HG02798 (cell line): ENCODE measurements at regions not wholly inside any gene's neighbourhood (a gene's known extent, or its start where the extent isn't known, plus 50 kb on each side); places are given as distances from the start of the nearest gene placed in this dataset.

Experiments
- ATAC-seq: cut with Tn5 transposase; IDR thresholded peaks from one replicate; pipeline ENCODE4 v1.9.1; 2021; ENCODE audit warnings: mild to moderate bottlenecking; ENCODE audit not compliant: unreplicated experiment, poor library complexity

DNA sequence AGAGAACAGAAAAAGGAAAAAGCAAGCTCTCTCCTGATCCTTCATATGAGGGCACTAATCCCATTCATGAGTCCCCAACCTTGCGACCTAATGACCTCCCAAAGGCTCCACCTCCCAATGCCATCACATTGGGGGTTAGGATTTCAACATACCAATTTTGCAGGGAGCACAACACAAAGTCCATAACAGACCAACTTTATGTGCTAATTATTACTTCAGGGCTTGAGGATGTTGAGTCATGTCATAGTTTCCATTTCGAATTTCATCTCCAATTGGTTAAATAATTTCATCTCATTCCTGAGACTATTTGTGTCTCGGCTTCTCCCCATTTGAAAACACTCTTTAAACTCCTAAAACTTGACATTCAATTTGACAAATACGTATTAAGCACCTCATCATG lies 69.9 kb upstream of the KLF7 start:
- no peak for ATAC-seq

DNA sequence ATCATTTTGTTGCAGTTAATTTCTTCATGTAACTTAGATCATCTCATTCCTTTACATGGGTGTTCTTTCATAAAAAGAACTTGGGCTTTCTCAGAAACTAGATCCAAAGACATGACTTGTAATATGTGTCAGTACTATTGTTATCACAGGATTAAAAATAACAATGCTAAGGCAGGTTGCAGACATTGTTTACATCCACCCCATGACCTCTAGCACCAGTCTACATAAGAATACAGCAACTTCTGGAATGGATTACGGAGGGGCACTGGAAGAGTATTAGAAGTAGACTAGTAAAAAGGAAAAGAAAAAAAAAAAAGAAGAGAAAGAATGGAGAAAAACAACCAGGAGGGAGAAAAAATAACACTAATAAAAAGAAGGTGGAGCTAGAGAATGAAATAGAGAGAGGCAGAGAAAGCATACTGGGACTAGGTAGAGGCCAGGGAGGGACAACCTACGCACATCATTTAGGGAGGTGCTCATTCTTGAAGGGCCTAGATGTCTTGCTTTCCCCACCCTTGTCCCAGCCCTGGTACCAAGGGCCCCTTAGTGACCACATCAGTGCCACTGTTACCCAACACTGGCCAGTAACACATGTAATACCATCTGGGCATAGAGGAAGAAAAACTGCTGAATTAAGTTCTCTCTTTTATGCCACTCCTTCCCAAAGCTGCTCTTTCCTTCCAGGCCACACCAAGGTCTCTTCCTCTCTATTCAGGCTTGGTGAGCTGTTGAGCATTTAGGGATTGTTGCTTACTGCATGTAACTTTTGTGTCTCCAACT lies 70.6 kb upstream of the KLF7 start:
- no peak for ATAC-seq

DNA sequence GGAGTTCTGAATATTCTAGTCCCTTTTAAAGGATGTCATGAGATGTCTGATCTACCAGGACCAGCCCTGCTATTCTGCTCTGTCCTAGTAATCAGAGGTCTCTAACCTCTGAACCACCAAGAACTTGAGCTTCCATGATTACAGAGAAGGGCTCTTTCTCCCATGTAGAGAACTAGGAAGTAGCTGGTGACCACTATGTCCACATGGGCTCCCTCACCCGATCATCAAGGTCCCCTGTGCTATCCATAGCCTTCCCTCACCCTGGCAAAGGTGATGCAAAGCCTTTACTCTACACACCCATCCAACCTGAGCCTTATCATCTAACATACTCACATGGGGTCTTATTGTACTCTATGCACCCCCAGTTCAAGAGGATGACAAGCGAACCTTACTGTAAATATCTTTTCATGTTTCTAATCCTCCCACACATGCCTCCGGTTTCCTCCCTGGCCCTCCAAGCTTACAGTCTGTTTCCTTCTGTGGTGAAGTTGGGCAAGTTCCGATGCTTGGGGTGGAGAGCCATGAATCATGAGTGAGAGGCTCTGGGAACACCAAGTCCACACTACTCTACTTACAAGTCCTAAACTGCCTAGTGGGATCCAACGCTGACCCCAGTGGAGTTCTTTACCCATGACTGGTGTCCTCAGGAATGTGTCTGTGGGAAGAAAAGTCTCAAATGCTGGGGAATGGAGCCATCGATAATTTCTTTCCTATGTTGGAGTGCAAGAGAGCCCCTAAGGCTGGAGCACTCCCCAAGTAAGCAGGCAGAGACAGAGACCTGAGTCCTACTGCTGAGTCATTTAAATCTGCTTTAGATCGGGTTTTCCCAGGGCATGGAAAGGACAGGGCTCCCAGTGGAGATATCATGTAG lies 73.3 kb upstream of the KLF7 start:
- no peak for ATAC-seq

DNA sequence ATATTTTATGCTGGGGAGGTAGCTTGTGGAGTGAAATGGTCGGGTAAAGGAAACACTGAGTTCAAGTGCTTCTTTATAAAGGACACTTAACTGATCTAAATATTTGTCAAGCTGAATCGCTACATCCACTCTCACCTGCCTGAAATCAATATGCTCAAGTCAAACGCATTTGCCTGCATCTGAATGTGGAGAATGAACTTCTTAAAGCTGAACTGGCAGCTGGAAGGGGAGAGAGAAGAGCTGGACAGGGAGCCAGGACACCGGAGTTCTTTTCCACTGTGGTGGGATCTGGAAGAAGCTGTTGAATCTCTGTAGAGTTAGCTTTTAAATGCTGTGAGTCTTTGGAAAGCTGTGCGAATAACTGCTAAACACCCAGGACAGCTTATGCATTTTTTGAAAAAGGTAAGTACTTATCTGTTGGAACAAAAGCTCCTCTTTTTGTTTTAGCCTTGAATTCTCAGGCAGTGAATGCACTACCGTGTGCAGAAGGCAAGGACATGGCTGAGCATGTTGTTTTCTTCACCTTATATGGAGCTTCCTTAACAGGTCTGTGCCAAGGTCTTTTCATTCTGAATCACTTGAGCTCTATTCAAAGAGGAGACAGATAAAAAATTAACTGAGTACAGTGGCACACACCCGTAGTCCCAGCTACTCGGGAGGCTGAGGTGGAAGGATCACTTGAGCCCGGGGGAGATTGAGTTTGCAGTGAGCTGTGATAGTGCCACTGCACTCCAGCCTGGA lies 74.2 kb upstream of the KLF7 start:
- no peak for ATAC-seq

DNA sequence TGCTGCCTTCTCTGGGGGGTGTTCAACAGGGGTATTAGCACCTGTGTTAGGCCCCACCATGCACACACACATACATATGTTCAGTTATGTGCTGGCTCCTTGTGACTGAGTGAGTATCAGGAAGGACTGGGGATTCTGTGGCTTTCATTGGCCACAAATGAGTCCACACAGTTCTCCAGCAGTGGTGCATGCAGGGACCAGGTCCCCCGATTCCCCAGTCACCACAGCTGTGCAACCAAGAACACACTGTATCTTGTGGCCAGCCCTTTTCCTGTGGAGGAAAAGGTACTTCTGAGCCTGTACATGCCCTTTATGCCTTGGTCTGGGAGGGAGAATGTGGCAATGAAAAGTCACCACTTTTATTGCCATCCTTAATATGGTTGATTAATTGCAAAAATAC lies 74.9 kb upstream of the KLF7 start:
- ATAC-seq, result no peak

DNA sequence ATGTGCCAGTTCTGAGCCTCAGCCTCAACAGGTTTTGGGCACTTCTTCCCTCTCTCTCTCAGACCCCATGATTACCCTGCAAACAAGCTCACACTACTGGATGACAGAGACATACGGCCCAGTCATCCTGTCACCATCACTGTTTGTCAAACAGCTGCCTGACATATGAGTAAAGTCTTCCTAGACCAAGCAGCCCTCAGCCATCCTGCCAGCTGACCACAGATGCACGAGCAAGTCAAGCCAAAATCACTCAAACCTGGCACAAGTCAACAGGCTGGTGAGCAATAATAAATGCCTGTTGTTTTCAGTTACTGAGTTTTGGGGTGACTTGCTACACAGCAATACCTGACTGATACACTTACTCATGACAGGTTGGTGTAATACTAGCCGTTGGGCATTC lies 75.5 kb upstream of the KLF7 start:
- no peak for ATAC-seq

DNA sequence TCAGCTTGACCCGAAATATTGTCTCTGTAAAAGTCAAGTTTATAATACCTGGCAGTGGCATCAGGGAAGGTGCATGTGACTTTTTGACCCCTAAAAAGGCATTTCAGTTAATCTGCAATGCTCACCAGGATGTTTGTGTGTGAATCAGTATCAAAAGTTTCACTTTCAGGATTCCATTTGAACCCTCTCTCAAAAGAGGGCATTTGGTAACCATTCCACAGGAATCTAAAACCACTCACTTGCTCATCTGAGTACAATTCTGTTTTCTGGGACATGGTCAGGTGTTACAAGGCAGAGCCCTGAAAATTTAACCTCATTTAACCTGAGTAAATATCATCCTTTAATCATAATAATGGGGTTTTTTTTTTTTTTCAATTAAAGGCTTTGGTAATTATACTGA lies 77.9 kb upstream of the KLF7 start:
- no peak for ATAC-seq

DNA sequence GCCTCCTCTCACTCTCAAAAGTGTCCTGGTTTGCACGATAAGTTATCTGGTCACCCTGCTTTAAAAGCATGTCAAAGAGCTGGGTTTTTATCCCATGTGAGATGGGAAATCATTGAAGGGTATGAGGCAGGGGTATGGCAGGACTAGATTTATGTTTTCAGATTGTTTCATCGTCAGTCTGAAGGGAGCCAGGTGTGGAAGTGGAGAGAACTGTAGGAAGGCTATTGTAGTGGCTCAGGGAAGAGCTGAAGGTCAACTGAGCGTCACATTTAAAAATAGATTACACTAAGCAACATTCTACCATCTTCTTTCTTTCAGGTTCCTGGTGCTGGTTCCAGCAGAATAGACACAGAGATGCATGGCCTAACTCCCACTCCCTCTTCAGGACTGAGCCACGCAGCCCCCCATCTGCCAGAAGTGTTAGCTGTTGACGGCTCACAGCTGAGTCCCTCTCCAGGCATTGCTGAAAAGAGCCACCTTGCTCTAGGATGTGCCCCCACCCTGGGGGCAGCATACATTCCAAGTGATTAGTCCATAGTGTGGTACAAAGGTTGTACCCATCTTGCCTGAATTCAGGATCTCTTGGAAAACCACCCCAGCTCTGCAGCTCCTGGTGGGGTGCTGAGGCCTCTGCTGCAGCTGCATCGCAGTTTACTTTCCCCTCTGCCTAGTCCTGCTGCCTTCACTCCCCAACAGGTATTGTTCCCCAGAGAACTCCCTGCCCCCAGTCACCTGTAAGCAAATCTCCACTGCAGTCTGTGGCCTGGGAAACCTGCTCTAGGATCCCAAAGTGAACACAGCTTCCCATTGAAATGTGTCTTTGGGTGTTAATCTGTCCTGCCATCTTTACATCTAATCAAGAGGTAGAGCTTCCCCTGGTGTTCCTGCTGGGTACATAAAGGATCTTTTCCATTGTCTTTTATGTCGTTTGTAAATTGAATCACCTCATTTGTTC lies 79.5 kb upstream of the KLF7 start:
- ATAC-seq, result no peak

DNA sequence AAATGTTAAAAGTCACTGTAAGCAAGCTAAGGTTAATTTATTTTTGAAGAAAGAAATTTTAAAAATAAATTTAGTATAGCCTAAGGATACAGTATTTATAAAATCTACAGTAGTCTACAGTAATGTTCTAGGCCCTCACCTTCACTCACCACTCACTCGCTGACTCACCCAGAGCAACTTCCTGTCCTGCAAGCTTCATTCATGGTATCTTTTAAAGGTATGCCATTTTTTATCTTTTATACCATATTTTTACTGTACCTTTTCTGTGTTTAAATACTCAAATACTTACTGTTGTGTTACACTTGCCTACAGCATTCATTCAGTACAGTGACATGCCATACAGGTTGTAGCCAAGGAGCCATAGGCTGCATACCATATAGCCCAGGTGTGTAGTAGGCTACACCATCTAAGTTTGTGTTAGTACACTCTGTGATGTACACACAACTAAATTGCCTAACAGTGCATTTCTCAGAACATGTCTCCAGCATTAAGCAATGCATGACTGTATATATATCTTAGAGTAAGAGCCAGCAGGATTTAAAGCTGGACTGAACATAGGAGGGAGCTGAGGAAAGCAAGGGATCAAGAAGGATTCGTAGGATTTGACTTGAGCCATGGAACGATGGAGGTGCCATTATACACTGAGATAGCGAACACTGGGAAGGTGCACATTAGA lies 83.1 kb upstream of the KLF7 start:
- ATAC-seq, result no peak

DNA sequence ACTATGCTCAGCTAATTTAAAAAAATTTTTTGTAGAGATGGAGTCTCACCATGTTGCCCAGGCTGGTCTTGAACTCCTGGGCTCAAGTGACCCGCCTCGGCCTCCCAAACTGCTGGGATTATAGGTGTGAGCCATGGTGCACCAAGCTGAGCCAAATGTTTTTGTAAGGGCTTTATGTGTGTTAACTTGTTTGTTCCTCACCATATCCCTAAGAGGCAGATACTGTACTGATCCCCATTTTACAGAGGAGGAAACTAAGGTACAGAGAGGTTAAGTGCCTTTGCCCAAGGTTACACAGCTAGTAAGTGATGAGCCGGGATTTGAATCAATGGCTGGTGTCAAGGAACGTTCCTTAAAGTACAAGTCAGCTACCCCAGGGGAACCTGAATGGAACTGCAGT lies 85.3 kb upstream of the KLF7 start:
- ATAC-seq, result no peak

DNA sequence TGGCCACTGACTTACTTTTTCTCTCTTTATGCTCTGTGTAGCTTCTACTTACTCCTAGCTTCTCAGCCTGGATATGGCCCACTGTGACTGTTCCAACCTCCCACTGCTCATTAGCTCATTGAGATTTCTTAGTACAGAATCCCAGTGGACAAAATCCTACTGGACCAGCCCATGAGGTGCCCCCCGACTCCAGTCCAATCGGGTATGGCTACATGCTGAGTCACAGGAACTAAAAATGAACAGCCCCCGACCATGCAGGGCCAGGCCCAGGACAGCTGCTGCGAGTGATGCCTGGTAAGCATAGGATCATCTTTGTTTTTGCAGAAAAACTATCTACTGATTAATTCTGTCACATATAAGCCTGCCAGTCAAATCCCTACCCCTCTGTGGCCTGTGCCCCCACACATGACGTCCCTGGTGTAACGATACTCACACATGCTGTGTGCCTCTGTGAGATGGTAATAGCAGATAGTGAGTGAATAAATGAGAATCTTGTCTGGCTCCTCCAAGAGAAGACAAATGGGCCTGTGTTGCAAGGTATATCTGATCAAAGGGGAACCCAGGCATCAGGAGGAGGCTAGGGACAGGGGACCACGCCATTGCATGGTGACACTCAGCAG lies 85.9 kb upstream of the KLF7 start:
- ATAC-seq, result no peak

DNA sequence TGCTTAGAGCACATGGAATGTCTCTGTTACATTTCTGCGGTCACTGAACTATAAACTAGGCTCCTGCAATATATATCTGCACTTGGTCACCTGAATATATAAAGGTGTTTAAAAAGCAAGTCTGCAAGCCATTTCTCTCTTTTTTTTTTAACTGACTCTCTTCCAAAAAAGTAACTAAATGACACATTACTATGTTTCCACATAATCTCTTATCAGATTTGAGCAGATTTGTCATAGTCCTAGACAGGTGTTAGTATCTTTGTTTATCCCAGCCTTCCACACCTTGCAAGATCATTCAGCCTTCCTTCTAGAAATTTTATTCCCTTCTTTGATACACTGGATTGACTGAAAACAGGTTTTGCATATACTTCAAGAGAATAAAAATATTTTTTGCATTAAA lies 86.7 kb upstream of the KLF7 start:
- no peak for ATAC-seq

DNA sequence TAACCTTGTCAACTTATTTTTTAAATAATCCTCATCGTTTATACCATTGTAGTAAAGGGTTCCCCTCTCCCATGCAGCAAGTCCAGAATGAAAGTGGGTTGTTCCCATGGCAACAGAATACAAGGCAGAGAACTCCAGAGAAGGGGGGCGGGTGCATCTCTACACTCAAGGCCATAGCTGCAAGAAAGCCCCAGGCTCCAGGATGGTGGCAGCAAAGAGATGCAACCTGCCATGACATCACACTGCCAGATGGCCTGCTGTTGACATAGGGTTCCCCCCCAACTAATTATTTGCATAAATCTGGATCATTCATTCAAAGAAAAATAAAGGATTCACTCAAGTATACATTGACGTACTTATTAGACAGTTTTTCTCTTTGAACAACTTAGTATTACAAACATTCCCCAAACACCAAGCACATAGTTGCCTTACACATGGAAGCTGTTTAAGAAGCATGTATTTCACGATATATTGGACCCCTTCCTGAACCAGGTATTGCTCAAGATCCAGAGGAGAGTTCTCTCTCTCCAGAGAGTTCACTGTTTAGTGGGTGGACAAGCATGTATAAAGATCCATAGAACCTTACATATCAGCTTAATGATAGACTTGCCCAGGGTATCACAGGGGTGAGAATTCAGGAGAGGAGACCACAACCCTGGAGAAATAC lies 87.4 kb upstream of the KLF7 start:
- no peak for ATAC-seq

DNA sequence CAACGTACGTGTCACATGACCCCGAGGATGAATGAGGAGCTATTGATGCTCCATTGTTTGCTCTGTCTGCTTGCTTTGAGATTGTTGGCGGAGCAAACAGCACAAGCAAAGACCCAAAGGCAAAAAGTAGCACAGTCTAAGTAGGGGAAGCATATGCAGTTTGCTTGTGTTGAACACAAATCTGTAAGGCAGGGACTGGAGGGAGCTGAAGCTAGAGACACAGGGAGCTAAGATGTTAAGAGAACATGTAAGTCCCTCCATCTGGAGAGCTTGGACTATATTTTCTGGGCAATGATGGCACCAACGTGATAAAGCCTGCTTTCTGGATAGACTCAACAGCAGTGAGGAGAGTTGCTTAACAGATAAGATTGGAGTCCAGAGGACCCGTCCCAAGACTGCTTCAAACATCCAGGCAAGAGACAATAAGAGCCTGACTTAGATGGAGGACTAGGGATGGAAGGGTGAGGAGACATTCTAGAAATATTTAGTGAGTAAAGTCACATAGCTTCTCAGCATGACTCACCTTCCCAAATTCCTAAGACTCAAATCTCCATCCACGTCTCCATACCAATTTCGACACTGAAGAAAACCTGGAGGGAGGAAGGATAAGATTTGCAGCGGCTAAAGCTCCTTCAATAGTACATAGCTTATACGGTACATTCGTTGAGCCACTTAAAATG lies 88.1 kb upstream of the KLF7 start:
- no peak for ATAC-seq

DNA sequence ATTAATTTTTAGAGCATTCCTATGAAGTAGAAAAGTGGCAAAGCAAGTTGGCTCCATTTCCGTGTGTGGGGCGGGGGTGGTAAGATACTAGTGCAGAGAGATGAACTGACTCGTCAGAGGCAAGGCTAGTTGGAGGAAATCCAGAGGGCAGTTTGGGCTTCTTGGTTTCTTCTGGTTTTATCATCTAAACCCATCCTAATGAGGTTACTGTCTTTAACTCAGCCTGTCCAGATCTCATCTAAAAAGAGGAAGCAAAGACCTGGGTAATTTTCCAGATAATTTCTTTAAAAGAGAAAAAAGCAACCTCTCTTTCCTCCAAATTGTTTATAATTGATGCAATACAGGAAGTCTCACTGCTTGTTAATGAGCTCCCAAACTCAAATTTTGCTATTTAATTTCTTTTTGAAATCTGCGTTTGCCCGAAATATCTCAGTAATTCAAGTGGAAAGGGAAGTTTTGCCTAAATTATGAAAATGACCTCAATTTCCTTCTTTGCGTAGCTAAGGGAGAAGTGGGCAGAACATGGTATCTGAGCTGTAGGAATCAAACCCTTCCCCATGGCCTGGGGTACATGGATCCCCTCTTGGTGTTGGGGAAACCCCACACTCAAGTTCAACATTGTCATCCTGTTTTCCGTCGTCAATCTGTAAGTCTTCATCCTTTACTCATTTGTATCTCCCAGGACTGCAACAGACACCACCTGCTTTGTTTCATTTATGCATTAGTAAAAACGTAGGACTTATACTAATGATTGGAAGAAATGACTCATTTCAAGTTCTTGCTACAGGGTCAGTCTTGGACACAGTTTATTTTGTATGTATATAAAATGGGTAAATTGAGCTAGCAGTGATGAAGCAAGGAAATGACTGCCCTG lies 89.1 kb upstream of the KLF7 start:
- no peak for ATAC-seq

DNA sequence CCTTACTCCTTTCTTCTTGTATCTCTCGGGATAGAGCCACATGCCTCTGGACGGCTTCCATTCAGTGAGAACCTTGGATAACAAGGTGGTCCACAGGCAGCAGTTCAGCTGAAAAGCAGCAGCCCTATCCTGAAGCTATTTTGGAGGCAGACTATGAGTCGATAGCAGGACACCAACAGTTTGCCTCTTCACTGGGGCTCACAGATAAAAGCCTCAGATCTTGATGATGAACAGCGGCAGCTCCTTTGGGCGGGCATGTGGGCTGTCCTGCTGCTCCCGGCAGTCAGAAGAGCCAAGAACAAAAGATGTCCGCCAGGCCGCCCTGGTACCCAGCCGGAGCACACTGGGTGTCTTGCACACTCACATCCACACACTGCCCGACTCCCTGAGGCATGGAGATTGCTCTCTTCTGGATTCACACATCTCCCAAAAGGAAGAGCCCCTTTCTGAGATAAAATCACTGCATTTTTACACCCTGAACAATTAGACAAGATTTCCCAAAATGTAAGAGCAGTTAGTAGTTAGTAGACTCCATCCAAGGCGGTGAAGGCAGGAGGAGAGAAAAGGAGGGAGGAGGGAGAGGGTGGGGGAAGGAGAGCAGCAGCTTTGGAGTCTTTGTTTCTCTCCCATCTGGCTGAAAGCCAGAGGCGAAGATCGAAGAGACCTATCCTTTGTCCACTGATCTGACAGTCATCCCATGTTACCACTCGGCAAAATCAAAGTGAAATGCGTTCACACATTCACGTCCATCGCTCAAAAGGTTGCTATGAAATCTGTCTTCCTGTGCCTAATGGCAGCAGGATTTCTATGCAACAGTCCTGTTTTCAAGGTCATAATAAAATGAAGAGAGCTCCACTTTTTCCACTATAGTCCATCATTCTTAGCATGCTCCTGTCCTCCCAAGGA lies 90.1 kb upstream of the KLF7 start:
- ATAC-seq, result no peak
